NCI-H1930 (cell line): ENCODE measurements at regions not wholly inside any gene's neighbourhood (a gene's known extent, or its start where the extent isn't known, plus 50 kb on each side); places are given as distances from the start of the nearest gene placed in this dataset.

Experiments
- DNase-seq, 2 experiments: peaks; one replicate each; lab custom pipeline; 2025; lab: John Stamatoyannopoulos, UW

- no peak for DNase-seq
These were observed 55.5 kb downstream of the DRD1 start for GRCh38 chr5:175388531-175388930.

GRCh38 chr5:175387144-175387543 is 56.8 kb downstream of the DRD1 start:
- DNase-seq = no peak

- no peak for DNase-seq
These were observed 57.5 kb downstream of the DRD1 start for GRCh38 chr5:175386526-175386925.

GRCh38 chr5:175385691-175386362 is 58.2 kb downstream of the DRD1 start:
- no peak for DNase-seq

GRCh38 chr5:175384724-175385552 is 59.0 kb downstream of the DRD1 start:
- no peak for DNase-seq

- no peak for DNase-seq
These were observed 60.6 kb downstream of the DRD1 start for GRCh38 chr5:175383350-175383749.

- no peak for DNase-seq
These were observed 61.8 kb downstream of the DRD1 start for GRCh38 chr5:175382171-175382570.

- no peak for DNase-seq
These were observed 62.9 kb downstream of the DRD1 start for GRCh38 chr5:175381130-175381529.

GRCh38 chr5:175380701-175381100 is 63.3 kb downstream of the DRD1 start:
- DNase-seq = no peak

- no peak for DNase-seq
These were observed 64.1 kb downstream of the DRD1 start for GRCh38 chr5:175379867-175380266.

GRCh38 chr5:175378444-175379028 is 65.4 kb downstream of the DRD1 start:
- no peak for DNase-seq

- no peak for DNase-seq
These were observed 66.2 kb downstream of the DRD1 start for GRCh38 chr5:175377816-175378215.

GRCh38 chr5:175374166-175374875 is 69.7 kb downstream of the DRD1 start:
- no peak for DNase-seq

GRCh38 chr5:175365866-175366265 is 78.1 kb downstream of the DRD1 start:
- no peak for DNase-seq

GRCh38 chr5:175363300-175363699 is 80.7 kb downstream of the DRD1 start:
- DNase-seq = no peak

GRCh38 chr5:175357995-175358394 is 86.0 kb downstream of the DRD1 start:
- no peak for DNase-seq

GRCh38 chr5:175356428-175356827 is 87.6 kb downstream of the DRD1 start:
- DNase-seq = no peak

GRCh38 chr5:175354964-175355363 is 89.0 kb downstream of the DRD1 start:
- DNase-seq = no peak

GRCh38 chr5:175353926-175354325 is 90.1 kb downstream of the DRD1 start:
- no peak for DNase-seq

- DNase-seq = no peak
These were observed 91.9 kb downstream of the DRD1 start for GRCh38 chr5:175351897-175352590.

GRCh38 chr5:175351126-175351525 is 92.9 kb downstream of the DRD1 start:
- DNase-seq = no peak

- no peak for DNase-seq
These were observed 96.1 kb downstream of the DRD1 start for GRCh38 chr5:175347931-175348330.
